ENCODE measurements at regions not wholly inside any gene's neighbourhood (a gene's known extent, or its start where the extent isn't known, plus 50 kb on each side); places are given as distances from the start of the nearest gene placed in this dataset.
A peak's percentile ranks its signal among the peaks of the same experiment; 100 is the strongest.
"Not testable (repeated sequence)": the region's sequence is repeated elsewhere in the genome, so short reads cannot be mapped to it uniquely, and the experiment has no call there.

- no peak overlapping the region for H3K4me3 ChIP-seq
- TF ChIP-seq, protein P1, sequence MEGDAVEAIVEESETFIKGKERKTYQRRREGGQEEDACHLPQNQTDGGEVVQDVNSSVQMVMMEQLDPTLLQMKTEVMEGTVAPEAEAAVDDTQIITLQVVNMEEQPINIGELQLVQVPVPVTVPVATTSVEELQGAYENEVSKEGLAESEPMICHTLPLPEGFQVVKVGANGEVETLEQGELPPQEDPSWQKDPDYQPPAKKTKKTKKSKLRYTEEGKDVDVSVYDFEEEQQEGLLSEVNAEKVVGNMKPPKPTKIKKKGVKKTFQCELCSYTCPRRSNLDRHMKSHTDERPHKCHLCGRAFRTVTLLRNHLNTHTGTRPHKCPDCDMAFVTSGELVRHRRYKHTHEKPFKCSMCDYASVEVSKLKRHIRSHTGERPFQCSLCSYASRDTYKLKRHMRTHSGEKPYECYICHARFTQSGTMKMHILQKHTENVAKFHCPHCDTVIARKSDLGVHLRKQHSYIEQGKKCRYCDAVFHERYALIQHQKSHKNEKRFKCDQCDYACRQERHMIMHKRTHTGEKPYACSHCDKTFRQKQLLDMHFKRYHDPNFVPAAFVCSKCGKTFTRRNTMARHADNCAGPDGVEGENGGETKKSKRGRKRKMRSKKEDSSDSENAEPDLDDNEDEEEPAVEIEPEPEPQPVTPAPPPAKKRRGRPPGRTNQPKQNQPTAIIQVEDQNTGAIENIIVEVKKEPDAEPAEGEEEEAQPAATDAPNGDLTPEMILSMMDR (IDR thresholded peaks at IDR 0.05): no peak
- DNase-seq (ENCODE audit: low spot score): no peak
- no peak overlapping the region for H3K27ac ChIP-seq
These were observed 239.0 kb downstream of the SQOR start for GRCh38 chr15:45873781-45874180.

GRCh38 chr15:45874566-45874965 lies 239.7 kb downstream of the SQOR start:
- DNase-seq (ENCODE audit: low spot score); H3K4me3 ChIP-seq; H3K27ac ChIP-seq: not testable (repeated sequence)

GRCh38 chr15:45884289-45884688 lies 249.5 kb downstream of the SQOR start:
- TF ChIP-seq, protein P1 (IDR thresholded peaks at IDR 0.05): no peak
- no peak overlapping the region for H3K27ac ChIP-seq
- DNase-seq (ENCODE audit: low spot score): no peak
- no peak overlapping the region for H3K4me3 ChIP-seq

DNA sequence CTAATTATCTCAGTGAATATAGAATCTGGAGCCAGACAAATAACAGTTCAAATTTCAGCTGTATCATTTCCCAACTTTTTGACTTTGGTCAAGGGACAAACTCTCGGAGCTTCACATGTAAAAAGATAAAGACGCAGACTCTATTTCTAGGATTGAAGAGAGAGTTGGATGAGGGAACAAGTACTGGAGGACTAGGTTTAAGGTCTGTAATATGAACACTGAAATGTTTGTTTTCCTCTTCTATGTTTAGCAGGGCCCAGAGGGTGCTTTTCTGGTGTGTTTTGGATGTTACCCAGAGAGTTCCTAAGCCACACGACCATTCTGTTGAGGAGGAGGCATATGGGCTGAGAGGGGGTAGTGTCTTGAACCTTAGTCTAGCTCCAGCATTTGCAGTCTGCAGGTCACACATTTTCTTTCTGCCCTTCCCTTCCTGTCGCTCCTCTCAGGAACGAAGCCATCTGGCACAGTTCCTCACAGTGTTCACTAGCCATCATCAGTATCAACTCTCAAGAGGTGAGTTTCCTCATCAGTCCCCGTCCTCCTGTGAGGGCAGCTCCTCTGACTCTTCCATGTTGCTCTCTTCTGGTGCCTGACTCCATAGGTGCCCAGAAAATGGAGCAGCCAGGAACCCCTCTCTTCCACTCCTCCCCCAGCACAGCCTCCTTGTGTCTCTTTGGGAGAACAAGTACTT lies 250.1 kb downstream of the SQOR start:
- no peak for DNase-seq (ENCODE audit: low spot score)
- H3K4me3 ChIP-seq: no peak overlapping the region
- TF ChIP-seq, protein P1 (IDR thresholded peaks at IDR 0.05): no peak
- peak overlapping the region; percentile 20 to 37 for H3K27ac ChIP-seq

DNA sequence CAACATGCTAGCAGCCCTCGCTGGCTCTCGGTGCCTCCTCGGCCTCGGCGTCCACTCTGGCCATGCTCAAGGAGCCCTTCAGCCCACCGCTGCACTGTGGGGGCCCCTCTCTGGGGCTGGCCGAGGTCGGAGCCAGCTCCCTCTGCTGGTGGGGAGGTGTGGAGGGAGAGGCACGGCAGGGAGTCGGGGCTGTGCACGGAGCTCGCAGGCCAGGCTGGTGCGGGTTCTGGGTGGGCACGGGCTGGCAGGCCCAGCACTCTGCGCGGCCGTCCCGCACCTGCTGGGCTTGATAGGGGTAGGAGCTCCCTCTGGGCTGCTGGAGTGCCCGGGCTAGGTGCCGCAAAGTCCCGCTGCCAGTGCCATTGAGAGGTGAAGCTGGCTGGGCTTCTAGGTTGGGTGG lies 251.0 kb downstream of the SQOR start:
- TF ChIP-seq, protein P1 (IDR thresholded peaks at IDR 0.05): no peak
- no peak overlapping the region for H3K4me3 ChIP-seq
- no peak for DNase-seq (ENCODE audit: low spot score)
- H3K27ac ChIP-seq: no peak overlapping the region

- H3K4me3 ChIP-seq: peak overlapping the region; percentile 3
- TF ChIP-seq, protein P1 (IDR thresholded peaks at IDR 0.05): no peak
- no peak for DNase-seq (ENCODE audit: low spot score)
- H3K27ac ChIP-seq: peak overlapping the region; percentile 59 to 77
These were observed 256.9 kb downstream of the SQOR start for GRCh38 chr15:45891766-45892165.

GRCh38 chr15:45892182-45892581 lies 257.4 kb downstream of the SQOR start:
- peak overlapping the region; percentile 59 to 77 for H3K27ac ChIP-seq
- DNase-seq (ENCODE audit: low spot score): no peak
- H3K4me3 ChIP-seq: peak overlapping the region; percentile 3
- TF ChIP-seq, protein P1 (IDR thresholded peaks at IDR 0.05): no peak

Data from coronary artery (tissue), 2 donors.